Gastrocnemius medialis (tissue), 4 donors: ENCODE measurements at regions not wholly inside any gene's neighbourhood (a gene's known extent, or its start where the extent isn't known, plus 50 kb on each side); places are given as distances from the start of the nearest gene placed in this dataset.
"Not testable (repeated sequence)": the region's sequence is repeated elsewhere in the genome, so short reads cannot be mapped to it uniquely, and the experiment has no call there.

ENCODE experiments used
- ATAC-seq, 2 donors: fragments of 150-250 bp; one replicate each; pipeline ENCODE4 v1.9.1; 2016
- DNase-seq, 2 donors: peaks; one replicate each; pipeline ENCODE4 v3.0.0-alpha.2; 2019
- H3K27ac ChIP-seq, 4 donors: fragments of 200-600 bp; sonication (generic); 1 replicate in 1 of 4; 2 replicates in 3 of 4; pipeline ENCODE4 v1.5.1; 2016 to 2018; ENCODE audit warnings: mild to moderate bottlenecking in 2 of 4, moderate library complexity in 1 of 4
- H3K27me3 ChIP-seq, 3 donors: fragments of 200-600 bp; sonication (generic) in 2 of 3; 1 replicate in 1 of 3; 2 replicates in 2 of 3; pipeline versions ENCODE4 v1.5.1 to v1.6.0; 2016 to 2019; ENCODE audit warnings: mild to moderate bottlenecking in 1 of 3, moderate library complexity in 1 of 3
- H3K36me3 ChIP-seq, 2 donors: fragments of 200-600 bp; sonication (generic) in 1 of 2; one replicate each; pipeline ENCODE4 v1.5.1; 2017 to 2018
- H3K4me1 ChIP-seq, 2 donors: fragments of 200-600 bp; sonication (generic) in 1 of 2; one replicate each; pipeline ENCODE4 v1.5.1; 2016 to 2017; ENCODE audit warnings: mild to moderate bottlenecking in 2 of 2
- H3K4me3 ChIP-seq, 4 donors: fragments of 200-600 bp; sonication (generic) in 3 of 4; 1 replicate in 1 of 4; 2 replicates in 3 of 4; pipeline ENCODE4 v1.5.1; 2016 to 2019; ENCODE audit warnings: mild to moderate bottlenecking in 2 of 4
- H3K9me3 ChIP-seq, 3 donors: fragments of 200-600 bp; sonication (generic) in 2 of 3; 1 replicate in 1 of 3; 2 replicates in 2 of 3; pipeline ENCODE4 v1.5.1; 2016 to 2019
- CTCF ChIP-seq, 5 experiments: fragments of 450-650 bp in 3 of 5; fragments of 200-600 bp in 2 of 5; sonication (generic) in 2 of 5; IDR thresholded peaks in 4 of 5; conservative IDR thresholded peaks in 1 of 5; 1 replicate in 4 of 5; 2 replicates in 1 of 5; pipeline ENCODE4 v1.5.1; 2016 to 2019; ENCODE audit warnings: antibody characterized with exemption in 5 of 5, mild to moderate bottlenecking in 3 of 5, moderate library complexity in 3 of 5
- POLR2A ChIP-seq, 2 donors: fragments of 450-650 bp; IDR thresholded peaks; one replicate each; pipeline ENCODE4 v1.6.1; 2017; ENCODE audit warnings: antibody characterized with exemption in 2 of 2, mild to moderate bottlenecking in 2 of 2, moderate library complexity in 2 of 2
- in situ Hi-C, 4 donors: fragments of 200-750 bp; cut with MboI; loops; one replicate each; pipeline versions ENCODE4 v1.15.0 to v1.8.0; 2017; ENCODE audit warnings: low sequenced_read_pairs in 4 of 4
- intact Hi-C: fragments of 100-400 bp; cut with DNase I; formaldehyde crosslinking; loops from one replicate; pipeline ENCODE4 v1.15.1; 2023; ENCODE audit warnings: low total_unique reads

GRCh38 chr9:73046769-73047168 is 93.9 kb upstream of the ALDH1A1 start:
- Histone ChIP-seq H3K36me3 (no peaks in the 10 kb centered on the region), H3K27ac (no peak overlapping the region), H3K27me3 (no peaks in the 10 kb centered on the region), H3K9me3 (no peaks in the 10 kb centered on the region), H3K4me1 (peaks cover 4 to 12% of the 10 kb centered on the region in 2 donors), H3K4me3 (no peak overlapping the region)
- DNase-seq (no peak), ATAC-seq (no peak)
- TF ChIP-seq CTCF (IDR thresholded peaks at IDR 0.05 in 4 of 5, conservative IDR thresholded peaks at IDR 0.05 in 1 of 5) (no peak), POLR2A (IDR thresholded peaks at IDR 0.05) (no peak)
- intact Hi-C loops (no loop called here), in situ Hi-C loops (loop anchor here in 1 of 4 donors (10.0 kb wide), 1 partner anchor 48 kb away; no protein-coding TSS in a partner anchor)

- H3K4me1 ChIP-seq, H3K9me3 ChIP-seq, ATAC-seq, H3K27me3 ChIP-seq, DNase-seq, H3K36me3 ChIP-seq, H3K4me3 ChIP-seq, H3K27ac ChIP-seq, intact Hi-C loops: not testable (repeated sequence)
- in situ Hi-C loops: loop anchor here in 1 of 4 donors (10.0 kb wide), 1 partner anchor 50 kb away; no protein-coding TSS in a partner anchor
Observed at GRCh38 chr9:73044776-73045175, 91.9 kb upstream of the ALDH1A1 start.

GRCh38 chr9:73042155-73042554 is 89.3 kb upstream of the ALDH1A1 start:
- in situ Hi-C loops: loop anchor here in 1 of 4 donors (10.0 kb wide), 1 partner anchor 53 kb away; no protein-coding TSS in a partner anchor
- no peak for ATAC-seq

GRCh38 chr9:73039271-73040263 is 86.7 kb upstream of the ALDH1A1 start:
- DNase-seq: peak; percentile 11 to 25
- TF ChIP-seq POLR2A (IDR thresholded peaks at IDR 0.05) (no peak), CTCF (IDR thresholded peaks at IDR 0.05 in 4 of 5, conservative IDR thresholded peaks at IDR 0.05 in 1 of 5) (no peak)
- in situ Hi-C loops: loop anchor here in 1 of 4 donors (10.0 kb wide), 1 partner anchor 55 kb away; no protein-coding TSS in a partner anchor
- Histone ChIP-seq H3K36me3 (no peaks in the 10 kb centered on the region), H3K27me3 (no peaks in the 10 kb centered on the region), H3K4me1 (peaks cover 0 to 17% of the 10 kb centered on the region in 2 donors), H3K4me3 (no peak overlapping the region), H3K27ac (peak overlapping the region in 3 of 4 donors; percentile 47 to 66 (median 56)), H3K9me3 (no peaks in the 10 kb centered on the region)
- intact Hi-C loops: no loop called here
- ATAC-seq: peak; percentile 57 to 72

More at GRCh38 chr9:73042155-73042554, 89.3 kb upstream of the ALDH1A1 start:
- intact Hi-C loops: no loop called here
- Histone ChIP-seq H3K27me3 (no peaks in the 10 kb centered on the region), H3K36me3 (no peaks in the 10 kb centered on the region), H3K9me3 (no peaks in the 10 kb centered on the region), H3K4me3 (no peak overlapping the region), H3K4me1 (peaks cover 0 to 17% of the 10 kb centered on the region in 2 donors), H3K27ac (no peak overlapping the region)
- TF ChIP-seq POLR2A (IDR thresholded peaks at IDR 0.05) (no peak), CTCF (IDR thresholded peaks at IDR 0.05 in 4 of 5, conservative IDR thresholded peaks at IDR 0.05 in 1 of 5) (no peak)
- DNase-seq: no peak

- in situ Hi-C loops (no loop called here), intact Hi-C loops (no loop called here)
- no peaks in the 10 kb centered on the region for H3K36me3 ChIP-seq
- H3K4me3 ChIP-seq: no peak overlapping the region
- TF ChIP-seq POLR2A (IDR thresholded peaks at IDR 0.05): no peak
- TF ChIP-seq CTCF (IDR thresholded peaks at IDR 0.05 in 4 of 5, conservative IDR thresholded peaks at IDR 0.05 in 1 of 5): no peak
- H3K9me3 ChIP-seq: no peaks in the 10 kb centered on the region
- H3K27me3 ChIP-seq: no peaks in the 10 kb centered on the region
- peak; percentile 10 to 50 for ATAC-seq
- H3K4me1 ChIP-seq: peaks cover 0 to 17% of the 10 kb centered on the region in 2 donors
- peak overlapping the region; percentile 22 to 66 (median 52) for H3K27ac ChIP-seq
- DNase-seq: peak in 1 of 2 donors; percentile 24
Observed at GRCh38 chr9:73038613-73039012, 85.8 kb upstream of the ALDH1A1 start.
